HG02885 (cell line): ENCODE measurements at regions not wholly inside any gene's neighbourhood (a gene's known extent, or its start where the extent isn't known, plus 50 kb on each side); places are given as distances from the start of the nearest gene placed in this dataset.

ENCODE experiments used
- ATAC-seq: cut with Tn5 transposase; IDR thresholded peaks from one replicate; pipeline ENCODE4 v1.9.1; 2021; ENCODE audit warnings: mild to moderate bottlenecking; ENCODE audit not compliant: unreplicated experiment, poor library complexity

- no peak for ATAC-seq
Measured at GRCh38 chr10:118193642-118194041, 146.9 kb upstream of the RAB11FIP2 start.

- ATAC-seq, result no peak
Measured at GRCh38 chr10:118181021-118181420, 134.3 kb upstream of the RAB11FIP2 start.

- no peak for ATAC-seq
Measured at GRCh38 chr10:118175148-118175547, 128.4 kb upstream of the RAB11FIP2 start.

GRCh38 chr10:118173296-118173695 lies 126.6 kb upstream of the RAB11FIP2 start:
- ATAC-seq, result no peak

- no peak for ATAC-seq
Measured at GRCh38 chr10:118171861-118172260, 125.1 kb upstream of the RAB11FIP2 start.

- no peak for ATAC-seq
Measured at GRCh38 chr10:118167056-118167700, 120.4 kb upstream of the RAB11FIP2 start.

- ATAC-seq, result no peak
Measured at GRCh38 chr10:118163217-118163616, 116.5 kb upstream of the RAB11FIP2 start.

GRCh38 chr10:118161461-118162246 lies 114.9 kb upstream of the RAB11FIP2 start:
- no peak for ATAC-seq

- ATAC-seq, result no peak
Measured at GRCh38 chr10:118153287-118153686, 106.5 kb upstream of the RAB11FIP2 start.

GRCh38 chr10:118151461-118151860 lies 104.7 kb upstream of the RAB11FIP2 start:
- ATAC-seq, result no peak

GRCh38 chr10:118148247-118148646 lies 101.5 kb upstream of the RAB11FIP2 start:
- no peak for ATAC-seq

- no peak for ATAC-seq
Measured at GRCh38 chr10:118145256-118145655, 98.5 kb upstream of the RAB11FIP2 start.

- no peak for ATAC-seq
Measured at GRCh38 chr10:118141471-118141870, 94.7 kb upstream of the RAB11FIP2 start.

GRCh38 chr10:118139321-118139720 lies 92.6 kb upstream of the RAB11FIP2 start:
- ATAC-seq, result no peak

- no peak for ATAC-seq
Measured at GRCh38 chr10:118128675-118129074, 81.9 kb upstream of the RAB11FIP2 start.

GRCh38 chr10:118118716-118119115 lies 72.0 kb upstream of the RAB11FIP2 start:
- no peak for ATAC-seq

GRCh38 chr10:118116715-118117449 lies 70.1 kb upstream of the RAB11FIP2 start:
- ATAC-seq, result no peak

GRCh38 chr10:118116362-118116714 lies 69.6 kb upstream of the RAB11FIP2 start:
- ATAC-seq, result no peak

GRCh38 chr10:118115701-118116100 lies 69.0 kb upstream of the RAB11FIP2 start:
- no peak for ATAC-seq

GRCh38 chr10:118114992-118115391 lies 68.3 kb upstream of the RAB11FIP2 start:
- no peak for ATAC-seq

GRCh38 chr10:118112543-118113125 lies 65.9 kb upstream of the RAB11FIP2 start:
- ATAC-seq, result no peak
